Adrenal gland (tissue), 9 donors: ENCODE measurements at regions not wholly inside any gene's neighbourhood (a gene's known extent, or its start where the extent isn't known, plus 50 kb on each side); places are given as distances from the start of the nearest gene placed in this dataset.

Experiments
- DNase-seq, 7 donors: peaks; one replicate each; pipeline ENCODE4 v3.0.0-alpha.2; 2019 to 2020
- H3K27ac ChIP-seq, 5 donors: fragments of 200-600 bp; sonication (generic) in 4 of 5; 1 replicate in 3 of 5; 2 replicates in 2 of 5; pipeline versions ENCODE4 v1.5.1 to v1.8.0; 2016 to 2020; ENCODE audit warnings: mild to moderate bottlenecking in 1 of 5
- H3K27me3 ChIP-seq: fragments of 200-600 bp; 2 replicates; pipeline ENCODE4 v1.8.0; 2021
- H3K36me3 ChIP-seq, 2 donors: fragments of 200-600 bp; replicated peaks in 1 of 2; 1 replicate in 1 of 2; 2 replicates in 1 of 2; pipeline versions ENCODE4 v1.5.1 to v1.8.0; 2018 to 2022
- H3K4me1 ChIP-seq, 2 donors: fragments of 200-600 bp; replicated peaks in 1 of 2; 1 replicate in 1 of 2; 2 replicates in 1 of 2; pipeline versions ENCODE4 v1.5.1 to v1.8.0; 2018 to 2021
- H3K4me3 ChIP-seq, 4 donors: fragments of 200-600 bp; sonication (generic) in 3 of 4; one replicate each; pipeline ENCODE4 v1.5.1; 2016 to 2018
- H3K9me3 ChIP-seq, 3 donors: fragments of 200-600 bp; sonication (generic) in 1 of 3; replicated peaks in 1 of 3; 1 replicate in 2 of 3; 2 replicates in 1 of 3; pipeline versions ENCODE4 v1.5.1 to v1.8.0; 2016 to 2021
- POLR2A ChIP-seq, 2 donors: fragments of 450-650 bp; IDR thresholded peaks; one replicate each; pipeline ENCODE4 v1.6.1; 2017; ENCODE audit warnings: antibody characterized with exemption in 2 of 2, mild to moderate bottlenecking in 2 of 2, moderate library complexity in 1 of 2
- WGBS, 4 donors: extraction: QIAGEN DNeasy Blood & Tissue Kit in 2 of 4; methylation state at CpG; one replicate each; pipeline versions ENCODE4 v1.1.5 to v1.1.7; 2013 to 2017; 5-methylcytosine and 5-hydroxymethylcytosine counted together
- intact Hi-C, 2 donors: fragments of 100-400 bp; cut with DNase I; formaldehyde crosslinking; loops; one replicate each; pipeline versions ENCODE4 v1.14.1 to v1.15.0; 2022 to 2023
- TF ChIP-seq, protein P1 (sequence below), 6 experiments: fragments of 450-650 bp in 4 of 6; fragments of 200-600 bp in 2 of 6; sonication (generic) in 1 of 6; IDR thresholded peaks; 1 replicate in 5 of 6; 2 replicates in 1 of 6; pipeline versions ENCODE4 v1.5.1 to v1.8.0; 2016 to 2021; ENCODE audit warnings: antibody characterized with exemption in 6 of 6, mild to moderate bottlenecking in 2 of 6, moderate library complexity in 1 of 6
- donor health status: healthy with polysubstance abuse.
- donor health status: Bipolar disorder and iron deficiency.
- donor health status: DM: yes; HTN: yes; CAD: no.
- donor health status: DM: no; HTN: no; CAD: no.
- donor health status: DM: no; HTN: no; CAD: no.

GRCh38 chr2:66865161-66865560 is 430.2 kb downstream of the MEIS1 start:
- H3K27me3 ChIP-seq: no peaks in the 10 kb centered on the region
- no peaks in the 10 kb centered on the region for H3K36me3 ChIP-seq
- TF ChIP-seq, protein P1, sequence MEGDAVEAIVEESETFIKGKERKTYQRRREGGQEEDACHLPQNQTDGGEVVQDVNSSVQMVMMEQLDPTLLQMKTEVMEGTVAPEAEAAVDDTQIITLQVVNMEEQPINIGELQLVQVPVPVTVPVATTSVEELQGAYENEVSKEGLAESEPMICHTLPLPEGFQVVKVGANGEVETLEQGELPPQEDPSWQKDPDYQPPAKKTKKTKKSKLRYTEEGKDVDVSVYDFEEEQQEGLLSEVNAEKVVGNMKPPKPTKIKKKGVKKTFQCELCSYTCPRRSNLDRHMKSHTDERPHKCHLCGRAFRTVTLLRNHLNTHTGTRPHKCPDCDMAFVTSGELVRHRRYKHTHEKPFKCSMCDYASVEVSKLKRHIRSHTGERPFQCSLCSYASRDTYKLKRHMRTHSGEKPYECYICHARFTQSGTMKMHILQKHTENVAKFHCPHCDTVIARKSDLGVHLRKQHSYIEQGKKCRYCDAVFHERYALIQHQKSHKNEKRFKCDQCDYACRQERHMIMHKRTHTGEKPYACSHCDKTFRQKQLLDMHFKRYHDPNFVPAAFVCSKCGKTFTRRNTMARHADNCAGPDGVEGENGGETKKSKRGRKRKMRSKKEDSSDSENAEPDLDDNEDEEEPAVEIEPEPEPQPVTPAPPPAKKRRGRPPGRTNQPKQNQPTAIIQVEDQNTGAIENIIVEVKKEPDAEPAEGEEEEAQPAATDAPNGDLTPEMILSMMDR (IDR thresholded peaks at IDR 0.05): no peak
- TF ChIP-seq POLR2A (IDR thresholded peaks at IDR 0.05): no peak
- intact Hi-C loops: no loop called here
- H3K4me3 ChIP-seq: no peak overlapping the region
- H3K4me1 ChIP-seq: peaks cover 11 to 12% of the 10 kb centered on the region in 2 donors
- no peak for DNase-seq
- no peaks in the 10 kb centered on the region for H3K9me3 ChIP-seq
- no peak overlapping the region for H3K27ac ChIP-seq

DNA sequence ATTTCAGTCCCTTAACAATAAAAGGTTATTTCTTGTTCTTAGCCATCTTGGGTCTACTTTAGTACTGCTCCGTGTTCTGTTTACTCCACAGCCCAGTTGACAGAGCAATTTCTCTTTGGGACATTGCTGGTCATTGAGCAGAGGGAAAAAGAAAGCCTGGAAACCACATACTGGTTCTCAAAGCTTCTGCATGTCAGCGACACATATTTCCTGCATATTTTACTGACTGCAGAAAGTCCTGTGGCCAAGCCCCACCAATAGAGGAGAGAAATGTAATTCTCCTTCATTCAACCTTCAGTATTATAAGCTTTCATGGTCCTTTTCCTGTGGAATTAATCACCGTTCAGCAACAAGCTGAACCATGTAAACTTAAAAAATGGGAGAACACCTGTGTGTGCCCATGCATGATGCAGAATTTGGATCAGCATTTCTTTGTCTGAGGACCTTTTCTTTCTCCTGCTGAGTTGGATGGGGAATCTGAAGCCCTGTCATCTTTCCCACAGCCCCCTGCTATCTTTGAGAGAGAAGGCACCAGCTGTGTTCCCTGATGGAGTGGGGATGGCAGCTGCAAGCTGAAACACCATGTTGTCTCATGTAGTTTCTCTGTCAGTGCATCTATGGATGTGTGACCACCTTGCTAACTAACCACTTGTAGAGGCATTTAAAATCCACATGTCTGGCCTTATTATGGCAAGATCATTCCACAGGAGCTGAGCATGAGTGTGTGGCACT is 431.6 kb downstream of the MEIS1 start:
- Histone ChIP-seq H3K27ac (no peak overlapping the region), H3K4me1 (peaks cover 11 to 12% of the 10 kb centered on the region in 2 donors), H3K4me3 (no peak overlapping the region), H3K36me3 (no peaks in the 10 kb centered on the region), H3K27me3 (no peaks in the 10 kb centered on the region), H3K9me3 (no peaks in the 10 kb centered on the region)
- TF ChIP-seq POLR2A (IDR thresholded peaks at IDR 0.05): no peak
- TF ChIP-seq, protein P1 (IDR thresholded peaks at IDR 0.05): no peak
- no peak for DNase-seq
- 76 to 85% (median 80%) methylated on average over 3 of the region's 3 CpGs for WGBS, 4 donors
- intact Hi-C loops: no loop called here

DNA sequence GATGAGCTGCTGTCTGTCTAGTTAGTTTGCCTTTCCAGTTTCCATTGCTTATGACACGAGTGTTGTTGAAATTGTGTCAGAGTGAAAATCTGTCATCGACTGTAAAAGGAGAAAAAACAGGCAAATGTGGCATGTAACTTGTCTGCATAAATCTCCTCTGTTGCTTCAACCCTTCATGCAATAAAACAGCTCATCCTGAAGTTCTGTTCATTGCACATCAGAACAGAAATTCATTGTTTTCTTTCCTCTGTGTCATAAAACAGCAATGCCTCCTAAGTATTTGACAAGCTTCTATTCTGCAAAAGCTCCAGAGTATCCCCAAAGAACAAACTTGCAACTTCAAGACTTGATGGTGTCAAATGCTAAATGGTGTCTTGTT is 432.1 kb downstream of the MEIS1 start:
- TF ChIP-seq POLR2A (IDR thresholded peaks at IDR 0.05): no peak
- TF ChIP-seq, protein P1 (IDR thresholded peaks at IDR 0.05): no peak
- no peak for DNase-seq
- Histone ChIP-seq H3K4me3 (no peak overlapping the region), H3K27ac (no peak overlapping the region), H3K27me3 (no peaks in the 10 kb centered on the region), H3K9me3 (no peaks in the 10 kb centered on the region), H3K4me1 (peaks cover 11 to 12% of the 10 kb centered on the region in 2 donors), H3K36me3 (no peaks in the 10 kb centered on the region)
- WGBS, 4 donors: 61 to 69% (median 65%) methylated on average over 2 of the region's 2 CpGs
- intact Hi-C loops: no loop called here

DNA sequence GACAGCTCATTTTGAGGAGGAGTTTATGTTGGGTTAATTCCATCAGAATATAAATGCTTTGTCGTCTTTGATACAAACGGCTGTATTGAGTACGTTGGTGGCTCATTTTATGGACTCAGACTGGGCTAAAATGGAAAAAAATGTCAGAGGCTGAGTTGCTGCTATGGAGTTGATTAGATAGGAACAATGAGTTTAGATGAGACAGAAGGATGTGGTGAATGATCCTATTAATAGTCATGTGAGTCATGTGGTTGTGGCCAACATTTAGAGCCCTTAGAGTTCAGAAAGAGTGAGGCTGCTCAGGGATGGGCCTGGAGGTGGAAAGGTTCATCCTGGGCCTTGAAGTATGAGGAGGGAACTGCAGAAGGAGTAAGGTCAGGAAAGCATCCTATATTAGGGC is 434.2 kb downstream of the MEIS1 start:
- Histone ChIP-seq H3K9me3 (no peaks in the 10 kb centered on the region), H3K4me1 (no peaks in the 10 kb centered on the region), H3K36me3 (no peaks in the 10 kb centered on the region), H3K4me3 (no peak overlapping the region), H3K27ac (no peak overlapping the region), H3K27me3 (no peaks in the 10 kb centered on the region)
- intact Hi-C loops: no loop called here
- TF ChIP-seq POLR2A (IDR thresholded peaks at IDR 0.05): no peak
- TF ChIP-seq, protein P1 (IDR thresholded peaks at IDR 0.05): no peak
- whole genome bisulfite sequencing, 4 donors: 85 to 91% (median 89%) methylated on average over 3 of the region's 3 CpGs
- DNase-seq: no peak
